HL-60 (cell line): ENCODE measurements at regions not wholly inside any gene's neighbourhood (a gene's known extent, or its start where the extent isn't known, plus 50 kb on each side); places are given as distances from the start of the nearest gene placed in this dataset.

Experiments used
- DNase-seq, 2 experiments: peaks; one replicate each; pipeline ENCODE4 v3.0.0-alpha.2; 2010 to 2020; ENCODE audit warnings: low read depth in 1 of 2, low spot score in 1 of 2
- H3K27ac ChIP-seq: fragments of 250-450 bp; sonication (Bioruptor Pico); replicated peaks from 2 replicates; pipeline ENCODE4 v1.5.1; 2020; ENCODE audit warnings: mild to moderate bottlenecking, moderate library complexity
- H3K27me3 ChIP-seq: fragments of 250-450 bp; sonication (Bioruptor Pico); 2 replicates; pipeline ENCODE4 v1.5.1; 2021; ENCODE audit warnings: mild to moderate bottlenecking, moderate library complexity; ENCODE audit not compliant: insufficient read depth, poor library complexity, severe bottlenecking
- H3K4me3 ChIP-seq: replicated peaks from 2 replicates; pipeline ENCODE4 v1.5.1; 2011; ENCODE audit warnings: mild to moderate bottlenecking, control low read depth, low read length; ENCODE audit not compliant: insufficient read depth
- CTCF ChIP-seq: IDR thresholded peaks from one replicate; pipeline ENCODE4 v1.5.1; 2011; ENCODE audit warnings: low read length, control low read depth, inconsistent platforms; ENCODE audit not compliant: insufficient read depth
- GABPA ChIP-seq: IDR thresholded peaks from 2 replicates; pipeline ENCODE4 v1.6.1; 2012; ENCODE audit warnings: low read depth
- POLR2AphosphoS5 ChIP-seq: IDR thresholded peaks from 2 replicates; pipeline ENCODE4 v1.6.1; 2012; ENCODE audit warnings: low read depth
- REST ChIP-seq: IDR thresholded peaks from 2 replicates; pipeline ENCODE4 v1.6.1; 2012; ENCODE audit warnings: low read depth; ENCODE audit not compliant: insufficient replicate concordance
- SPI1 ChIP-seq: IDR thresholded peaks from 2 replicates; pipeline ENCODE4 v1.6.1; 2012; ENCODE audit warnings: low read depth, mild to moderate bottlenecking, borderline replicate concordance

GRCh38 chr17:33686171-33686570 lies 393.1 kb upstream of the ASIC2 start:
- Histone ChIP-seq H3K27me3 (no peaks in the 10 kb centered on the region), H3K4me3 (no peak overlapping the region), H3K27ac (no peak overlapping the region)
- DNase-seq = no peak
- TF ChIP-seq CTCF (peak; percentile 17), POLR2AphosphoS5 (no peak)

- H3K27ac ChIP-seq = no peak overlapping the region
- H3K4me3 ChIP-seq = no peak overlapping the region
- no peak for TF ChIP-seq GABPA
- no peak for TF ChIP-seq POLR2AphosphoS5
- TF ChIP-seq SPI1 = no peak
- no peak for TF ChIP-seq CTCF
- TF ChIP-seq REST = no peak
- H3K27me3 ChIP-seq = no peaks in the 10 kb centered on the region
- DNase-seq = no peak
Measured at GRCh38 chr17:33687831-33688230, 394.7 kb upstream of the ASIC2 start.

- no peak for TF ChIP-seq REST
- TF ChIP-seq POLR2AphosphoS5 = no peak
- TF ChIP-seq SPI1 = no peak
- no peak for TF ChIP-seq GABPA
- no peak for TF ChIP-seq CTCF
Measured at GRCh38 chr17:33688771-33689170, 395.7 kb upstream of the ASIC2 start.

GRCh38 chr17:33689725-33690124 lies 396.6 kb upstream of the ASIC2 start:
- H3K27ac ChIP-seq = no peak overlapping the region
- H3K27me3 ChIP-seq = no peaks in the 10 kb centered on the region
- H3K4me3 ChIP-seq = no peak overlapping the region
- TF ChIP-seq REST (no peak), GABPA (no peak), SPI1 (no peak), POLR2AphosphoS5 (no peak), CTCF (no peak)
- DNase-seq = no peak

More at GRCh38 chr17:33688771-33689170, 395.7 kb upstream of the ASIC2 start:
- Histone ChIP-seq H3K27me3 (no peaks in the 10 kb centered on the region), H3K27ac (no peak overlapping the region), H3K4me3 (no peak overlapping the region)
- DNase-seq = no peak
